Ectodermal cell (in vitro differentiated cells): ENCODE measurements at regions not wholly inside any gene's neighbourhood (a gene's known extent, or its start where the extent isn't known, plus 50 kb on each side); places are given as distances from the start of the nearest gene placed in this dataset.

Experiments
- H3K27ac ChIP-seq: 2 replicates; pipeline ENCODE4 v1.7.0; 2013; ENCODE audit warnings: mild to moderate bottlenecking, low read depth, low read length; ENCODE audit not compliant: insufficient read depth, poor library complexity, severe bottlenecking
- H3K27me3 ChIP-seq: 2 replicates; pipeline ENCODE4 v1.7.0; 2013; ENCODE audit warnings: mild to moderate bottlenecking, low read length; ENCODE audit not compliant: insufficient read depth, control insufficient read depth, poor library complexity, severe bottlenecking
- H3K36me3 ChIP-seq: one replicate; pipeline ENCODE4 v1.7.0; 2013; ENCODE audit warnings: low read length; ENCODE audit not compliant: control insufficient read depth, insufficient read depth
- H3K4me1 ChIP-seq: one replicate; pipeline ENCODE4 v1.7.0; 2013; ENCODE audit warnings: low read length; ENCODE audit not compliant: control insufficient read depth, insufficient read depth
- H3K4me3 ChIP-seq: 2 replicates; pipeline ENCODE4 v1.7.0; 2013; ENCODE audit warnings: low read depth, low read length, control low read depth; ENCODE audit not compliant: insufficient read depth
- H3K9me3 ChIP-seq: 2 replicates; pipeline ENCODE4 v1.7.0; 2013; ENCODE audit warnings: mild to moderate bottlenecking, low read length, moderate library complexity; ENCODE audit not compliant: control insufficient read depth
- WGBS, 2 experiments: methylation state at CpG; one replicate each; pipeline ENCODE4 v1.1.7; 2013; ENCODE audit warnings: missing lambda C conversion rate in 2 of 2; 5-methylcytosine and 5-hydroxymethylcytosine counted together

DNA sequence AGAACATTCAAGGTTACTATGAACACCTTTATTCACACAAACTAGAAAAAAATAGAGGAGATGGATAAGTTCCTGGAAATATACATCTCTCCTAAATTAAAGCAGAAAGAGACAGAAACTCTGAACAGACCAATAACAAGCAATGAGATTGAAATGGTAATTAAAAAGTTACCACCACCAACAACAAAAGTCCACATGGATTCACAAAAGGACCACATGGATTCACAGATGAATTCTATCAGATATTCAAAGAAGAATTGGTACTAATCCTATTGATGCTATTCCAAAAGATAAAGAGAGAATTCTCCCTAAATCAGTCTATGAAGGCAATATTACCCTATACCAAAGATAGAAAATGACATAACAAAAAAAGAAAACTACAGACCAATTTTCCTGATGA, 518.9 kb downstream of the PRDM9 start:
- H3K27me3 ChIP-seq: no peaks in the 10 kb centered on the region
- no peaks in the 10 kb centered on the region for H3K9me3 ChIP-seq
- H3K27ac ChIP-seq: no peak overlapping the region
- no peaks in the 10 kb centered on the region for H3K36me3 ChIP-seq
- no peak overlapping the region for H3K4me3 ChIP-seq
- H3K4me1 ChIP-seq: no peaks in the 10 kb centered on the region

- 87 to 100% methylated on average over 1 of the region's 2 CpGs for WGBS, 2 experiments
- no peaks in the 10 kb centered on the region for H3K27me3 ChIP-seq
Observed at GRCh38 chr5:24042688-24043087, 535.3 kb downstream of the PRDM9 start.

DNA sequence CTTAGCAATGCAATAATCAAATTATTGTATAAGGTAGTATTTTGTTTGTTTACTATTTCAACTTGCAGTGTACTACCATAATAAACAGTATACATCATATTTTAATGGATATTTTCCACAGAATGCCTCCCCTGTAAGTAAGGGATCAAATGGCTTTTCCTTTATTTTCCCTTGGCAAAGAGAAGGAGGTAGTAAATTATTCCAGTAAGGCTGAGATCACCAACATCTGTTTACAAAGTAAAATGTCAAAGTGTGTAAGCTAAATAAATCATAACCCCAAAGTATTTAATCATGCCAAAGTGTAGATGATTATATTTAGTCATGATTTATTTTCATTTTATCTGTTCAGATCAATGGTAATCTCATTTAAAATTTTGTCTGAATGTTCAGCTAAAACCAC, 537.6 kb downstream of the PRDM9 start:
- Histone ChIP-seq H3K4me3 (no peak overlapping the region), H3K27ac (no peak overlapping the region), H3K36me3 (no peaks in the 10 kb centered on the region), H3K27me3 (no peaks in the 10 kb centered on the region), H3K9me3 (no peaks in the 10 kb centered on the region), H3K4me1 (no peaks in the 10 kb centered on the region)

More at GRCh38 chr5:24042688-24043087, 535.3 kb downstream of the PRDM9 start:
- Histone ChIP-seq H3K9me3 (no peaks in the 10 kb centered on the region), H3K27ac (no peak overlapping the region), H3K4me3 (no peak overlapping the region), H3K36me3 (no peaks in the 10 kb centered on the region), H3K4me1 (no peaks in the 10 kb centered on the region)

- 93 to 100% methylated on average over 2 of the region's 2 CpGs for WGBS, 2 experiments
- H3K4me3 ChIP-seq: no peak overlapping the region
Observed at GRCh38 chr5:24053737-24054136, 546.3 kb downstream of the PRDM9 start.

GRCh38 chr5:24059006-24059405, 551.6 kb downstream of the PRDM9 start:
- WGBS, 2 experiments: 85 to 93% methylated on average over 2 of the region's 2 CpGs
- Histone ChIP-seq H3K9me3 (no peaks in the 10 kb centered on the region), H3K4me3 (no peak overlapping the region), H3K27ac (no peak overlapping the region), H3K36me3 (no peaks in the 10 kb centered on the region), H3K4me1 (no peaks in the 10 kb centered on the region), H3K27me3 (no peaks in the 10 kb centered on the region)

More at GRCh38 chr5:24053737-24054136, 546.3 kb downstream of the PRDM9 start:
- Histone ChIP-seq H3K4me1 (no peaks in the 10 kb centered on the region), H3K36me3 (no peaks in the 10 kb centered on the region), H3K27ac (no peak overlapping the region), H3K27me3 (no peaks in the 10 kb centered on the region), H3K9me3 (no peaks in the 10 kb centered on the region)

DNA sequence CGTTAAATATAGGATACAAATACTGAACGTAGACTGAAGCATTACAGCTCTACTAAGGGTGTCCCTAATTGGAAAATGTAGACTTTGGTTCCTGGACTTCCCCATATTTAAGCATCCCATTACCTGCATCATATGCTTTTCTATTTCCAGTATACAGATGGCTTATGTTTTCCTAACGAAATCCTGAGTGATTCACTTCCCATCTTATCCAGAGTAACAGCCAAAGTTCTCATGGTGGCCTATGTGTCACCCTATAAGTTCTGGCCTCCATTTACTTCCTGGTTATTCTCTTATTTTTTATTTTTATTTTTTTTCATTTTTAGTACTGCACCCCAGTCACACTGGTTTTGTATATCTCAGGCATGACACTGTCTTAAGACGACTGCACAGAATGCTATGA, 552.3 kb downstream of the PRDM9 start:
- 95 to 98% methylated on average over 4 of the region's 4 CpGs for WGBS, 2 experiments
- H3K36me3 ChIP-seq: no peaks in the 10 kb centered on the region
- no peaks in the 10 kb centered on the region for H3K4me1 ChIP-seq
- H3K9me3 ChIP-seq: no peaks in the 10 kb centered on the region
- H3K27ac ChIP-seq: no peak overlapping the region
- no peak overlapping the region for H3K4me3 ChIP-seq
- no peaks in the 10 kb centered on the region for H3K27me3 ChIP-seq

DNA sequence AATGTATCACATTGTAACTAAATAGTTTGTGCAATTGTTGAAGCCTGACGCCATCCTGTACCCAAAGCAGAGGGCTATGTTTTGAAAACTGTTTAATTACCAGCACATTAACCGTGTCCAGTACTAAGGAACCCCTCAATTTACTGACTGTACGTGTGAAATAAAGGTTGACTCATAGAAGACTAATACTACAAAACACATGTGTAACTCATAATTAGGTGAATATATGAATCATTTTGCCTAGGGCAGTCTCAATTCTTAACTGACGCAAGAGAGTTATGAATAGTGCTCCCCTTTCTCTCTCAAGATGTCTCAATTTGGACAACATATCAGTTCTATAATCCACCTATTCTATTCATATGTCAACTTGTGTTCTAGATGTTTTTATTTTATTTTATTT, 558.4 kb downstream of the PRDM9 start:
- 94 to 100% methylated on average over 2 to 3 of the region's 4 CpGs for WGBS, 2 experiments
- Histone ChIP-seq H3K27ac (no peak overlapping the region), H3K4me1 (no peaks in the 10 kb centered on the region), H3K27me3 (no peaks in the 10 kb centered on the region), H3K4me3 (no peak overlapping the region), H3K9me3 (no peaks in the 10 kb centered on the region), H3K36me3 (no peaks in the 10 kb centered on the region)

- no peak overlapping the region for H3K4me3 ChIP-seq
- no peaks in the 10 kb centered on the region for H3K9me3 ChIP-seq
- no peak overlapping the region for H3K27ac ChIP-seq
- no peaks in the 10 kb centered on the region for H3K4me1 ChIP-seq
- no peaks in the 10 kb centered on the region for H3K36me3 ChIP-seq
- H3K27me3 ChIP-seq: no peaks in the 10 kb centered on the region
- 87 to 91% methylated on average over 2 of the region's 2 CpGs for WGBS, 2 experiments
Observed at GRCh38 chr5:24067208-24067607, 559.8 kb downstream of the PRDM9 start.

DNA sequence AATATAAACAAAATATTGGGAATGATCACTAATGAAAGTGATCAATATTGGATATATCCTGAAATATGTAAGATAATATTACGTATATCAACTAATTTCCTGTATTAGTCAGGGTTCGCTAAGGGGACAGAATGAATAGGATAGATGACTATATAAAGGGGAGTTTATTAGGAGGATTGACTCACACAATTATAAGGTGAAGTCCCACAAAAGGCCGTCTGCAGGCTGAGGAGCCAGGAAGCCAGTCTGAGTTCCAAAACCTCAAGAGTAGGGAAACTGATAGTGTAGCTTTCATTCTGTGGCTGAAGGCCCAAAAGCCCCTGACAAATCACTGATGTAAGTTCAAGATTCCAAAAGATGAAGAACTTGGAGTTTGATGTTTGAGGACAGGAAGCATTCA, 561.1 kb downstream of the PRDM9 start:
- Histone ChIP-seq H3K27ac (no peak overlapping the region), H3K36me3 (no peaks in the 10 kb centered on the region), H3K27me3 (no peaks in the 10 kb centered on the region), H3K4me3 (no peak overlapping the region), H3K9me3 (no peaks in the 10 kb centered on the region), H3K4me1 (no peaks in the 10 kb centered on the region)
- WGBS, 2 experiments: 97% methylated on average over 3 of the region's 3 CpGs

DNA sequence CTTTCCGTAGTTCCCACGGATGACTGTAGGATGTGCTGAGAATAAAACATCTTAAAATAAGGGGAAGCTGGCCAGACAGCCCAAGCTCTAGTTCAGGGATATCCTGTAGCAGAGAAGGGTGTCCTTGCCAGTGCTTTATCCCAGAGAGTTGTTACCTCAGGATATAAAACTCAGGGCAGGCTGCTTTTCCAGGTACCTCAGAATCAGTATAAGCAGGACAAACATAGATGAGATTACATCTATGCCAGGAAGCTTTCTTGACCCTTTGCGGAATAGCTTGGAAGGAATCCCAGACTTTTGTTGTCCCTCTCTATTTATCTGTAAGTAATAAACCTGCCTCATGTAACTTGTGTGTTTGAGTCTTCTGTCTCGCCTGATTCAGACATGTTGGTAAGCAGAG, 565.7 kb downstream of the PRDM9 start:
- Histone ChIP-seq H3K4me3 (no peak overlapping the region), H3K4me1 (no peaks in the 10 kb centered on the region), H3K36me3 (no peaks in the 10 kb centered on the region), H3K27me3 (no peaks in the 10 kb centered on the region), H3K9me3 (no peaks in the 10 kb centered on the region), H3K27ac (no peak overlapping the region)
- whole genome bisulfite sequencing, 2 experiments: 82 to 90% methylated on average over 4 of the region's 4 CpGs

GRCh38 chr5:24080046-24080445, 564.7 kb downstream of the CDH10 start:
- Histone ChIP-seq H3K27ac (no peak overlapping the region), H3K9me3 (no peaks in the 10 kb centered on the region), H3K4me3 (no peak overlapping the region), H3K4me1 (no peaks in the 10 kb centered on the region), H3K36me3 (no peaks in the 10 kb centered on the region), H3K27me3 (no peaks in the 10 kb centered on the region)
- WGBS, 2 experiments: 80 to 81% methylated on average over 2 of the region's 2 CpGs
